Activated B cell treated with CpG ODN at 0.5 μM for 24 hours (primary cell): ENCODE measurements at regions not wholly inside any gene's neighbourhood (a gene's known extent, or its start where the extent isn't known, plus 50 kb on each side); places are given as distances from the start of the nearest gene placed in this dataset.

ENCODE experiments used
- ATAC-seq: fragments of 200-7000 bp; cut with Tn5 transposase; one replicate; pipeline ENCODE4 v1.10.0; 2021; ENCODE audit warnings: low read depth, mild to moderate bottlenecking, moderate library complexity
- CTCF ChIA-PET: fragments of 350-600 bp; sonication (Branson Sonifier 250); formaldehyde crosslinking; loops from one replicate; lab custom pipeline; 2021; ENCODE audit warnings: antibody characterized with exemption; lab: Charles Lee
- POLR2A ChIA-PET: fragments of 350-600 bp; sonication (Branson Sonifier 250); formaldehyde crosslinking; loops from one replicate; lab custom pipeline; 2021; ENCODE audit warnings: antibody characterized with exemption; lab: Charles Lee
- DNase-seq: peaks from one replicate; pipeline ENCODE4 v3.0.0; 2022
- H3K27ac Mint-ChIP-seq: one replicate; pipeline ENCODE4 v1.8.0; 2020; ENCODE audit warnings: mixed read lengths
- H3K27me3 Mint-ChIP-seq: one replicate; pipeline ENCODE4 v1.8.0; 2021; ENCODE audit warnings: mixed read lengths
- H3K36me3 Mint-ChIP-seq: one replicate; pipeline ENCODE4 v1.8.0; 2021; ENCODE audit warnings: low read depth, mixed read lengths
- H3K4me1 Mint-ChIP-seq: one replicate; pipeline ENCODE4 v1.8.0; 2021; ENCODE audit warnings: mixed read lengths
- H3K4me3 Mint-ChIP-seq: one replicate; pipeline ENCODE4 v1.8.0; 2020; ENCODE audit warnings: mild to moderate bottlenecking, mixed read lengths
- H3K9me3 Mint-ChIP-seq: one replicate; pipeline ENCODE4 v1.8.0; 2020; ENCODE audit warnings: mixed read lengths
- intact Hi-C: fragments of 100-400 bp; cut with micrococcal nuclease; formaldehyde crosslinking; loops from one replicate; pipeline ENCODE4 v1.15.1; 2024
- TF ChIP-seq, protein P1 (sequence below): fragments of 200-600 bp; IDR thresholded peaks from one replicate; pipeline ENCODE4 v1.8.0; 2022; ENCODE audit warnings: antibody characterized with exemption, mild to moderate bottlenecking

DNA sequence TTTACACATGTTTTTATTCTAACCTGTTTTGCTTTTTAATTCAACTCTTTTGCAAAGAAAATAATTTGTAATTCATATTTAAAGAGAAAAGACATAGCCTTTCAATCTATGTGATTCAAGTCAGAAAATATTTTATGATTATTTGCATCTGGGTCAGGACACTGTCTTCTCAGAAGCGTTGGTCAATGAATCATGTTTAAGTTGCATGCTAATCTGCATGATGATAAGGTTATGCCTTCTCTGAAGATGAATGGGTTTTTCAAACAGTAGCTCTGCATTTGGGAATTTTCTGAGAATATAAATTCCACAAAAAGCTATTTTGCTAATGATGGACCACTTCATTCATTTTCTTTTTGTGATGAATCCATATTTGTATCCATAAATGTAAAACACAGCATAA lies 282.5 kb downstream of the TMA16 start:
- ATAC-seq, result no peak
- intact Hi-C loops, result no loop called here

DNA sequence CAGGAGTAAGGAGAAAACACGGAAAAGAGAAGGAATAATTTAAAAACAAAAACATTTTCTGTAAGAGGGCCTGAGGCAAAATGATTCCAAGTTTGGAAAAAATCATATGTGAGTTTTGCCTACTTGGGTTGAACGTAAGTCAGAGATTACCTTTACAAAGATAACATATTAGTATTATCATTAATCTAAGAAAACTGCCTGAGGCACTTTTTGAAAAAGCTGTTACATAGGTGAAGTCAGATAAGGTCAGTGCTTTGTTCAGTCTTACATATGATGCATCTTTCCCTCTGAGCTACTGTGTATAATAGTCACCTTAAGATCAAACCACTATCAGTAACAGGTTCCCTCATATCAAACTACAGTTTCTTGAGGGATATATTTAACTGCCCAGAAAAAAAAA lies 287.2 kb downstream of the TMA16 start:
- Mint-ChIP-seq H3K4me3 (no peak overlapping the region), H3K27me3 (peaks cover 18% of the 10 kb centered on the region), H3K4me1 (no peaks in the 10 kb centered on the region), H3K27ac (no peak overlapping the region), H3K36me3 (no peaks in the 10 kb centered on the region), H3K9me3 (peaks cover 7% of the 10 kb centered on the region)
- ATAC-seq (no peak), DNase-seq (no peak)
- intact Hi-C loops, result no loop called here
- POLR2A ChIA-PET, result no interaction called here
- TF ChIP-seq, protein P1, sequence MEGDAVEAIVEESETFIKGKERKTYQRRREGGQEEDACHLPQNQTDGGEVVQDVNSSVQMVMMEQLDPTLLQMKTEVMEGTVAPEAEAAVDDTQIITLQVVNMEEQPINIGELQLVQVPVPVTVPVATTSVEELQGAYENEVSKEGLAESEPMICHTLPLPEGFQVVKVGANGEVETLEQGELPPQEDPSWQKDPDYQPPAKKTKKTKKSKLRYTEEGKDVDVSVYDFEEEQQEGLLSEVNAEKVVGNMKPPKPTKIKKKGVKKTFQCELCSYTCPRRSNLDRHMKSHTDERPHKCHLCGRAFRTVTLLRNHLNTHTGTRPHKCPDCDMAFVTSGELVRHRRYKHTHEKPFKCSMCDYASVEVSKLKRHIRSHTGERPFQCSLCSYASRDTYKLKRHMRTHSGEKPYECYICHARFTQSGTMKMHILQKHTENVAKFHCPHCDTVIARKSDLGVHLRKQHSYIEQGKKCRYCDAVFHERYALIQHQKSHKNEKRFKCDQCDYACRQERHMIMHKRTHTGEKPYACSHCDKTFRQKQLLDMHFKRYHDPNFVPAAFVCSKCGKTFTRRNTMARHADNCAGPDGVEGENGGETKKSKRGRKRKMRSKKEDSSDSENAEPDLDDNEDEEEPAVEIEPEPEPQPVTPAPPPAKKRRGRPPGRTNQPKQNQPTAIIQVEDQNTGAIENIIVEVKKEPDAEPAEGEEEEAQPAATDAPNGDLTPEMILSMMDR, result no peak
- CTCF ChIA-PET, result no interaction called here

More for the DNA sequence above, 282.5 kb downstream of the TMA16 start:
- Mint-ChIP-seq H3K4me3 (no peak overlapping the region), H3K27me3 (peaks cover 19% of the 10 kb centered on the region), H3K4me1 (no peaks in the 10 kb centered on the region), H3K27ac (no peak overlapping the region), H3K9me3 (no peaks in the 10 kb centered on the region), H3K36me3 (no peaks in the 10 kb centered on the region)
- POLR2A ChIA-PET, result no interaction called here
- CTCF ChIA-PET, result no interaction called here
- TF ChIP-seq, protein P1, result no peak
- no peak for DNase-seq

DNA sequence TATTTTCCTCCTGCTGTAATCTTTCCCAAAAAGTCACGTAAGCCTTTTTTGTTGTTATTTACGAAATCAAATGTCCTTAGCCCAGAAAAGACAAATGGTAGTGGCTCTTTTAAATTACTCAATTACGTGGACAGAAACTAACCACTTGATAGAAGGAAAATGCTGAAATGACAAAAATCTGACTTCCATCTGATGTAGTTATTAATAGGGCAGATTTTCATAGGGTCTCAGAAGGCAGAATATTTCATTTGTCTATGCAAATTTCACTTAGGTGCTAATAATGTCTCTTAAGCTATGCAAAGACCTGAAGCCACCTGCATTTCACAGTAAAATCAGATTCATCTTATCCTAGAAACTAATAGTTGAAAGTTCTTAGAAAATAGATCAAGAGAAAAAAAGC lies 295.7 kb downstream of the TMA16 start:
- peaks cover 5% of the 10 kb centered on the region for H3K27me3 Mint-ChIP-seq
- no peaks in the 10 kb centered on the region for H3K36me3 Mint-ChIP-seq
- ChIA-PET POLR2A (no interaction called here), CTCF (no interaction called here)
- no peak overlapping the region for H3K27ac Mint-ChIP-seq
- DNase-seq (no peak), ATAC-seq (no peak)
- intact Hi-C loops, result no loop called here
- no peak overlapping the region for H3K4me3 Mint-ChIP-seq
- no peaks in the 10 kb centered on the region for H3K9me3 Mint-ChIP-seq
- TF ChIP-seq, protein P1, result no peak
- H3K4me1 Mint-ChIP-seq, result no peaks in the 10 kb centered on the region

DNA sequence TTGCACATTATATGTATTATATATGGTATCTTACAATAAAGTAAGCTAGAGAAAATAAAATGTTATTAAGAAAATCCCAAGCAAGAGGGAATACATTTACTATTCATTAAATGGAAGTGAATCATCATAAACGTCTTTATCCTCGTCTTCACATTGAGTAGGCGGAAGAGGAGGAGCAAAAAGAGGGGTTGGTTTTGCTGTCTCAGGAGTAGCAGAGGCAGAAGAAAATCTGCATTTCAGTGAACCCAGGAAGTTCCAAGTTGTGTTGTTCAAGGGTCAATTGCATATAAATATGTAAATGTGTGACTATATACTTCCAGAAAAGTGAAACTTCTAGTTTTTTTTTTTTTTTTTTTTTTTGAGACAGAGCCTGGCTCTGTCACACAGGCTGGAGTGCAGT lies 301.4 kb downstream of the TMA16 start:
- TF ChIP-seq, protein P1, result no peak
- Mint-ChIP-seq H3K4me1 (no peaks in the 10 kb centered on the region), H3K9me3 (no peaks in the 10 kb centered on the region), H3K4me3 (no peak overlapping the region), H3K27ac (no peak overlapping the region), H3K27me3 (peaks cover 15% of the 10 kb centered on the region), H3K36me3 (no peaks in the 10 kb centered on the region)
- ChIA-PET POLR2A (no interaction called here), CTCF (no interaction called here)
- DNase-seq (no peak), ATAC-seq (no peak)
- intact Hi-C loops, result no loop called here

DNA sequence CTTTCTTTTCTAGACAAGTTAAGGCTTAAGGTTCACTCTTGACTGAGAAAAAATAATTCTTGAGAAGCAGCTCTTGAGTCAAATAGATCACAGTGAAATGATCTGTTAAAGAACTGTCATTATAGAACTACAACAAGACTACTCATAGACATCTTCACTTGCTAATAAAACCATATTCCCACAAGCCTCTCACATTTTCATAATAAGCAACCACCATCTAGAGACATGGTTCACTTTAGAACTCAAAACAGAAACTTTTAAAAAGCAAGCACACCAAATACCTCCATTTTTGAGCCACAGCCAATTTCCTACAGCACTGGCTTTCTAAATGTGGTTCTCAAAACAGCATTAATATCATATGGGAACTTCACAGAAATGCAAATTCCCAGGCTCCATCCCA lies 309.5 kb downstream of the TMA16 start:
- no peaks in the 10 kb centered on the region for H3K36me3 Mint-ChIP-seq
- no peak overlapping the region for H3K27ac Mint-ChIP-seq
- ATAC-seq (no peak), DNase-seq (no peak)
- ChIA-PET CTCF (no interaction called here), POLR2A (no interaction called here)
- no peaks in the 10 kb centered on the region for H3K4me1 Mint-ChIP-seq
- TF ChIP-seq, protein P1, result no peak
- no peak overlapping the region for H3K4me3 Mint-ChIP-seq
- H3K9me3 Mint-ChIP-seq, result no peaks in the 10 kb centered on the region
- intact Hi-C loops, result no loop called here
- H3K27me3 Mint-ChIP-seq, result peaks cover 10% of the 10 kb centered on the region
